ENCODE measurements at regions not wholly inside any gene's neighbourhood (a gene's known extent, or its start where the extent isn't known, plus 50 kb on each side); places are given as distances from the start of the nearest gene placed in this dataset.

- no peaks in the 10 kb centered on the region for H3K4me1 ChIP-seq (replicated peaks)
- H3K27ac ChIP-seq, result no peak overlapping the region
- H3K27me3 ChIP-seq (replicated peaks; ENCODE audit: insufficient read depth), result no peaks in the 10 kb centered on the region
- intact Hi-C loops (cut with DNase I), result no loop called here
- H3K9me3 ChIP-seq, result no peaks in the 10 kb centered on the region
- no peaks in the 10 kb centered on the region for H3K36me3 ChIP-seq
- 96% methylated on average over 1 of the region's 1 CpG for WGBS
- no peak for TF ChIP-seq POLR2A (IDR thresholded peaks at IDR 0.05)
- TF ChIP-seq POLR2AphosphoS5 (IDR thresholded peaks at IDR 0.05), result no peak
- TF ChIP-seq, protein P1, sequence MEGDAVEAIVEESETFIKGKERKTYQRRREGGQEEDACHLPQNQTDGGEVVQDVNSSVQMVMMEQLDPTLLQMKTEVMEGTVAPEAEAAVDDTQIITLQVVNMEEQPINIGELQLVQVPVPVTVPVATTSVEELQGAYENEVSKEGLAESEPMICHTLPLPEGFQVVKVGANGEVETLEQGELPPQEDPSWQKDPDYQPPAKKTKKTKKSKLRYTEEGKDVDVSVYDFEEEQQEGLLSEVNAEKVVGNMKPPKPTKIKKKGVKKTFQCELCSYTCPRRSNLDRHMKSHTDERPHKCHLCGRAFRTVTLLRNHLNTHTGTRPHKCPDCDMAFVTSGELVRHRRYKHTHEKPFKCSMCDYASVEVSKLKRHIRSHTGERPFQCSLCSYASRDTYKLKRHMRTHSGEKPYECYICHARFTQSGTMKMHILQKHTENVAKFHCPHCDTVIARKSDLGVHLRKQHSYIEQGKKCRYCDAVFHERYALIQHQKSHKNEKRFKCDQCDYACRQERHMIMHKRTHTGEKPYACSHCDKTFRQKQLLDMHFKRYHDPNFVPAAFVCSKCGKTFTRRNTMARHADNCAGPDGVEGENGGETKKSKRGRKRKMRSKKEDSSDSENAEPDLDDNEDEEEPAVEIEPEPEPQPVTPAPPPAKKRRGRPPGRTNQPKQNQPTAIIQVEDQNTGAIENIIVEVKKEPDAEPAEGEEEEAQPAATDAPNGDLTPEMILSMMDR (IDR thresholded peaks at IDR 0.05), result no peak
- H3K4me3 ChIP-seq, result no peak overlapping the region
- DNase-seq (ENCODE audit: low spot score), result no peak
These were observed 98.9 kb downstream of the TRIM29 start for GRCh38 chr11:120039039-120039438.

DNA sequence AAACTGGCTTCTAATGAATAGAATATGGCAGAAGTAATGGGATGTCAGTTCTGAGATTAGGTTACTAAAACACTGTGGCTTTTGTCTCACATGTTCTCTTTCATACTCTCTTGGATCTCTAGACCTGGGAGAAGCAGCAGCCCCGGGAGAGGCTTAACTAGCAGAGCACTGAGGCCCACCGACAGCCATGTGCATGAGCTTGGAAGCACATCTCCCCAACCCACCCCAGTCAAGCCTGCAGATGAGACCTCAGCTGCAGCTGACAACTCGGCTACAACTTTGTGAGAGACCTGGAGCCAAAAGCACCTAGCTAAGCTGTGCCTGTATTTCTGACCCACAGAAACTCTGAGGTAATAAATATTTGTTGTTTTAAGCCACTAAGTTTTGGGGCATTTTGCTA, 100.8 kb downstream of the TRIM29 start:
- TF ChIP-seq, protein P1 (IDR thresholded peaks at IDR 0.05), result no peak
- TF ChIP-seq POLR2AphosphoS5 (IDR thresholded peaks at IDR 0.05) (no peak), POLR2A (IDR thresholded peaks at IDR 0.05) (no peak)
- 86% methylated on average over 3 of the region's 3 CpGs for WGBS

DNA sequence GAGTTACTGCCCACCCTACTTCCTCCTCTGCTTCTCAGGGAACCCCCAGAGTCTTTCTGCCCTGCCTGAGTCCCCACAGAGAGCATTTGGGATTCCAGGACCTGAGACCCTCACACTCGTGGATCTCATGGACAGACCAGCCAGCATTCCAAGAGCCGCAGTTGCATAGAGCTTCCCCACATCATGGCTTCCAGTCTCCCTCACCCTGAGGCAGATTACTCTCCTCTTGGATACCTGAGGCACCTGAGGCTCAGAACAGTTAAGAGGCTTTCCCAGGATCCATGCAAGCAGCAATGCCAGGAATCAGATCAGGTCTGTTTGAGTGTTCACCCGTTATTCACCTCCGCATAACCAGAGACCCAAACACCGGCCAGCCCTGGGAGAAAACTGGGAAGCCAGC, 102.2 kb downstream of the TRIM29 start:
- intact Hi-C loops (cut with DNase I), result no loop called here
- WGBS, result 92% methylated on average over 5 of the region's 5 CpGs
- DNase-seq (ENCODE audit: low spot score), result no peak
- Histone ChIP-seq H3K27me3 (replicated peaks; ENCODE audit: insufficient read depth) (no peaks in the 10 kb centered on the region), H3K4me3 (no peak overlapping the region), H3K9me3 (no peaks in the 10 kb centered on the region), H3K36me3 (no peaks in the 10 kb centered on the region), H3K4me1 (replicated peaks) (no peaks in the 10 kb centered on the region), H3K27ac (no peak overlapping the region)
- TF ChIP-seq POLR2AphosphoS5 (IDR thresholded peaks at IDR 0.05) (no peak), POLR2A (IDR thresholded peaks at IDR 0.05) (no peak)
- TF ChIP-seq, protein P1 (IDR thresholded peaks at IDR 0.05), result no peak

More for the DNA sequence above, 100.8 kb downstream of the TRIM29 start:
- H3K4me3 ChIP-seq, result no peak overlapping the region
- no peaks in the 10 kb centered on the region for H3K9me3 ChIP-seq
- H3K27me3 ChIP-seq (replicated peaks; ENCODE audit: insufficient read depth), result no peaks in the 10 kb centered on the region
- no peaks in the 10 kb centered on the region for H3K4me1 ChIP-seq (replicated peaks)
- intact Hi-C loops (cut with DNase I), result no loop called here
- no peaks in the 10 kb centered on the region for H3K36me3 ChIP-seq
- no peak overlapping the region for H3K27ac ChIP-seq
- no peak for DNase-seq (ENCODE audit: low spot score)

- H3K36me3 ChIP-seq, result no peaks in the 10 kb centered on the region
- H3K27ac ChIP-seq, result no peak overlapping the region
- WGBS, result 64% methylated on average over 9 of the region's 9 CpGs
- H3K27me3 ChIP-seq (replicated peaks; ENCODE audit: insufficient read depth), result no peaks in the 10 kb centered on the region
- DNase-seq (ENCODE audit: low spot score), result no peak
- TF ChIP-seq, protein P1 (IDR thresholded peaks at IDR 0.05), result no peak
- no peak for TF ChIP-seq POLR2AphosphoS5 (IDR thresholded peaks at IDR 0.05)
- no peak for TF ChIP-seq POLR2A (IDR thresholded peaks at IDR 0.05)
- H3K9me3 ChIP-seq, result no peaks in the 10 kb centered on the region
- no peaks in the 10 kb centered on the region for H3K4me1 ChIP-seq (replicated peaks)
- H3K4me3 ChIP-seq, result no peak overlapping the region
- intact Hi-C loops (cut with DNase I), result no loop called here
These were observed 102.9 kb downstream of the TRIM29 start for GRCh38 chr11:120034881-120035630.

Measured in prostate gland (tissue), 2 donors.